ENCODE measurements at regions not wholly inside any gene's neighbourhood (a gene's known extent, or its start where the extent isn't known, plus 50 kb on each side); places are given as distances from the start of the nearest gene placed in this dataset.
"Not testable (repeated sequence)": the region's sequence is repeated elsewhere in the genome, so short reads cannot be mapped to it uniquely, and the experiment has no call there.

DNA sequence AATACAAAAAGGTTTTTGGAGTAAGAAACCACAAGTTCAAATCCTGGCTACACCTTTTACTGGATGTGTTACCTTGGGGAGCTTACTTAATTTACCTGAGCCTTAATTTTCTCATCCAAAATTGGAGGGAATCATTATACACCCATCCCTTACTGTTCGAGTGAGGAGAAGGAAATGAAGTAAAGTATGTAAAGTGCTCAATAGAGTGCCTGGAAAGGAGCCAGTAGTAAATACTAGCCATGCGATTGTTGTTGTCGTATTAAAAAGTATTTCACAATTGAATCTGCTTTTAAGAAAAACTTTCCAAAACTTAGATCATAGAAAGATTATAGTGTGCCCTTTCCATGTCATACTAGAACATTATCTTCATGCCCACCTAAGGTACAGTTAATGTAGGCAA lies 124.5 kb downstream of the ATXN3L start:
- Histone ChIP-seq H3K4me3 (no peak overlapping the region), H3K4me1 (no peaks in the 10 kb centered on the region), H3K36me3 (no peaks in the 10 kb centered on the region), H3K9me3 (no peaks in the 10 kb centered on the region), H3K27ac (no peak overlapping the region), H3K27me3 (no peaks in the 10 kb centered on the region)
- no peak for DNase-seq (ENCODE audit: low spot score in 2 of 2)
- no peak for TF ChIP-seq CTCF (IDR thresholded peaks at IDR 0.05)
- intact Hi-C loops (cut with DNase I), result no loop called here

DNA sequence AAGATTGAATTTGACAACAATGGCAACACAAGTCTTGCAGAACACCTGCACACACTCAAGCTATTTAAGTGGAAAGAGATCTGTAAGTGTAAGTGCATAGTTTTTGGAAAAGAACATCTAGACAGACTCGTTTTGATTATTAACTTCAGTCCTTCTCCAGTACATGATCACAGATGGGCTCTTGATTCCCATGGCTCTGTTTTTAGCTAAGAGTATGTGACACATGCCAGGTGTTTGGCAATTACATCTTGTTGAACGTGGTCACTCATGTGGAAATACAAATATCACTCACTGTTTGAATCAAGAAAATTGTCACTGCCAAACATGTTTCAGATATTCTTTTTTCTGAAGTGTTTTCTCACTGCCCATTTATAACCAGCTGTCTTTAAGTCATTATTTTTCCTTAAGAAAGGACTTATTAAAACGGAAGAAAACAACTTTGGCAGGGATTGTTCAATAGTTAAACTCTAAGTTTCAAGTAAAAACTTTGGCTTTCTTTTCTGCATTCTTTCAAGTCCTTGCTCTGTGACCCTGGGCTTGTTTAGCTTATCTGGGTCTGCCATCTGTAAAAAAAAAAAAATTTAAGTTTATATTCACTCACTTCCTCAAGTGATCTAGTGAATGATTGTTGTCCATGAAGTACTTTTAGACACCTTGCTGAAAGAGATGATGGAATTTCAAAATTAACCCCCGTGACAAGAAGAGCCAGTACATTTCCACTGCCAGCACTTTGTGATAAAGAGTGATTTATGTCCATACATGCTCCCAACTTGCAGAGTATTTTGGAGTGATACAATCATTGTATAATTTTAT lies 125.4 kb downstream of the ATXN3L start:
- no peak for TF ChIP-seq CTCF (IDR thresholded peaks at IDR 0.05)
- H3K4me1 ChIP-seq, result no peaks in the 10 kb centered on the region
- intact Hi-C loops (cut with DNase I), result no loop called here
- DNase-seq (ENCODE audit: low spot score in 2 of 2), result no peak
- H3K27me3 ChIP-seq, result no peaks in the 10 kb centered on the region
- H3K36me3 ChIP-seq, result no peaks in the 10 kb centered on the region
- H3K4me3 ChIP-seq, result no peak overlapping the region
- H3K9me3 ChIP-seq, result no peaks in the 10 kb centered on the region
- no peak overlapping the region for H3K27ac ChIP-seq

GRCh38 chrX:13190051-13190450 lies 129.8 kb downstream of the ATXN3L start:
- intact Hi-C loops (cut with DNase I), result no loop called here
- no peak overlapping the region for H3K4me3 ChIP-seq
- no peak for DNase-seq (ENCODE audit: low spot score in 2 of 2)

DNA sequence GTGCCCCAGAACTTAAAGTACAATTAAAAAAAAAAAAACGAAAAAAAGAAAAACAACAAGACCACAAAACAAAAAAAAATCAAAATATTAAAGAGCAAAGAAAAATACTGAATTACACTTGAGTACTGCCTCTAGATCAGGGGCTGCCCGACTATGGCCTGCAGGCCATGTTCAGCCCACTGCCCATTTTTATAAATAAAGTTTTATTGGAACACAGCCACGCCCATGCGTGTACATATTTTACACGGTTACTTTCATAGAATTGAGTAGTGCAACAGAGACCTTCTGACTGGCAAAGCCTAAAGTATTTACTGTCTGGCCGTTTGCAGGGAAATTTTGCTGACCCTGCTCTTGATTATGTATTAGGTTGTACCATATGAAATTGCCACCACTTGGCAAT lies 130.5 kb downstream of the ATXN3L start:
- no peaks in the 10 kb centered on the region for H3K36me3 ChIP-seq
- no peak for TF ChIP-seq CTCF (IDR thresholded peaks at IDR 0.05)
- H3K27ac ChIP-seq, result no peak overlapping the region
- DNase-seq (ENCODE audit: low spot score in 2 of 2), result no peak
- no peaks in the 10 kb centered on the region for H3K4me1 ChIP-seq
- no peak overlapping the region for H3K4me3 ChIP-seq
- H3K9me3 ChIP-seq, result no peaks in the 10 kb centered on the region
- no peaks in the 10 kb centered on the region for H3K27me3 ChIP-seq
- intact Hi-C loops (cut with DNase I), result no loop called here

More at GRCh38 chrX:13190051-13190450, 129.8 kb downstream of the ATXN3L start:
- no peak for TF ChIP-seq CTCF (IDR thresholded peaks at IDR 0.05)
- Histone ChIP-seq H3K4me1 (no peaks in the 10 kb centered on the region), H3K36me3 (no peaks in the 10 kb centered on the region), H3K27ac (no peak overlapping the region), H3K9me3 (no peaks in the 10 kb centered on the region), H3K27me3 (no peaks in the 10 kb centered on the region)

GRCh38 chrX:13188731-13189309 lies 131.0 kb downstream of the ATXN3L start:
- TF ChIP-seq CTCF (IDR thresholded peaks at IDR 0.05), result no peak
- Histone ChIP-seq H3K9me3 (no peaks in the 10 kb centered on the region), H3K4me1 (no peaks in the 10 kb centered on the region), H3K36me3 (no peaks in the 10 kb centered on the region), H3K4me3 (no peak overlapping the region), H3K27me3 (no peaks in the 10 kb centered on the region), H3K27ac (no peak overlapping the region)
- DNase-seq (ENCODE audit: low spot score in 2 of 2), result no peak
- intact Hi-C loops (cut with DNase I), result no loop called here

- H3K27me3 ChIP-seq; H3K9me3 ChIP-seq; H3K27ac ChIP-seq; intact Hi-C loops (cut with DNase I); H3K36me3 ChIP-seq; H3K4me1 ChIP-seq; DNase-seq (ENCODE audit: low spot score in 2 of 2); H3K4me3 ChIP-seq: not testable (repeated sequence)
Observed at GRCh38 chrX:13186643-13187042, 133.2 kb downstream of the ATXN3L start.

All from ascending aorta (tissue), 2 donors.